ENCODE measurements at regions not wholly inside any gene's neighbourhood (a gene's known extent, or its start where the extent isn't known, plus 50 kb on each side); places are given as distances from the start of the nearest gene placed in this dataset.

DNA sequence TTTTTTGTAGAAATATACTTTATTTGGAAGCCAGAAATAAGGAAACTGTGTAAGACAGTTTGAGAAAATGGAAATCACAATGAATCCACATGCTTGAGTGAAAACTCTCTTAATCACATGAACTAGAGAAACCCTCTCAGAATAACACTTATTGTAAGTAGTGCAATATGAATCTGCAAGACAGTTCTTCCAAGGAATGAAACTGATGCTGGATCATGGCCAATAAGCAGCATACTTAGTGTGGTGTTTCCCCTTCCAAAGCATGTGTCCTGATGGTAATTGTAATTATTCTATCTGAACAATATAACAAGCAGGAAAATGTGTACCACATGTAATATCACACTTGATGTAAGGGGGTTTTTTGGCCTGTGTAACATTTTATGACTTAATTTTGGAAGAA, 1870.5 kb upstream of the TENM3 start:
- no peak for DNase-seq (ENCODE audit: low read depth in 4 of 4, low spot score in 2 of 4)

DNA sequence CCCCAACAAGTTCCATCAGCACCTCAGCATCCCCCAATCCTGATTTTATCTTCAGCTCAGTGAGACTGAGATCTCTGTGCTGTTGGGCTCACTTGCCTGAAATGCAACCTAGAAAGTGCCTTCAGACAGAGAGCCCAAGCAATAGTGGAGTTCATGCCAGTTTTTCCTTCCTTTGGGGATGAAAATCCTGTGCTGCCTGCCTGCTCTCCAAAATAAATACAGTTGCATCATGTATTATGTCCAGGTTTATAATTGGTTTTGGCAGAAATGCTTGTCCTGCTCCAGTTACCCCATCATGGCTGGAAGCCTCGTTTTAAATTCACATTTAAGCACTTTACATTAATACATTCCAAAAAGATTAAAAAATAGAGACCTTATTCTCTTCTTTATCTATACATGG, 1865.5 kb upstream of the TENM3 start:
- no peak for DNase-seq (ENCODE audit: low read depth in 4 of 4, low spot score in 2 of 4)

DNA sequence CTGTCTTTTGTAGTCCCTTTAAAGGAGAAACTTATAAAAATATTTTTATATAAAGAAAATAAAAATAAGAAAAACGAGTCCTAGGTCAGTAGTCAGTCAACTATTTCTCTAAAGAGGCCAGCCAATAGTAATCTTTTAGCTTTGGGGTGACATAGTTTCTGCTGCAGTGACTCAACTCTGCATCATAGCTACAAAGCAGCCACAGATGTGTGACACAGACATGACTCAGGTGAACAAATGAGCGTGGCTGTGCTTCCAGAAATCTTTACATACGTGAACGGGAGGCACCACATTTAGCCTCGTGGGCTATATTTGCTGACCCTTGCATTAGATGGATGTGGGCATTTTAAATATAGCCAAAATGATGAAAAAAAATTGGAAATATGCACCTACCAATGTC, 1862.5 kb upstream of the TENM3 start:
- no peak for DNase-seq (ENCODE audit: low read depth in 4 of 4, low spot score in 2 of 4)

DNA sequence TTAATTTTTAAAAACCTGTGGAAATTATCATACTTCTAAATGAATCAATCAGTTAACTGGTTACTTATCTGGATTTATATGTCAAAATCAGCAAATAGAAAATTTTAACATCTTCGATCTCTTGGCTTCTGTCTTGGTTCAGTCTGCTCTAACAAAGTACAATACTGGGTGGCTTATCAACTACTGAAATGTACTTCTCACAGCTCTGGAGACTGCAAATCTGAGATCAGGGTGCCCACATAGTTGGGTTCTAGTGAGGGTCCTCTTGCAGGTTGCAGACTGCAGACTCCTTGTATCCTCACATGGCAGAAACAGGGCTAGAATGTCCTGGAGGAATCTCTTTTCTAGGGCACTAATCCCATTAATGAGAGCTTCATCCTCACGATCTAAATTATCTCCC, 1851.6 kb upstream of the TENM3 start:
- DNase-seq (ENCODE audit: low read depth in 4 of 4, low spot score in 2 of 4) = no peak

DNA sequence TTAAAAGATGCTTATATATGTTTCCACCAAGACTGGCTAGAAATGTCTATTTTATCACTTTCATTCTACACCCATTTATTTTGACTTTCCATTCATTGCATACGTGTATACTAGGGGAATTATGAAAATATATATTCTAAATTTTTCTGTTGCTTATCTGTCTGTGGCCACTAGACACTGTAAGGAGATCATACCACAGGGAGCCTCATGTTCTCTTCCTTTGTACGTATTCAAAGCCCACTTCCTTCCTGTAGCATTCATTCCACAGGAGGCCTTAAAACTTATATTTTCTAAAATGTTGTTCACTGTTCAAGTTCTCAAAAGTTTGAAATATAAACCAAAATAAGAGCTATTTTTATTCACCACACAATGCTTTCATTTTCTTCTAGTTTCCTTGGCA, 1848.9 kb upstream of the TENM3 start:
- DNase-seq (ENCODE audit: low read depth in 4 of 4, low spot score in 2 of 4) = no peak

DNA sequence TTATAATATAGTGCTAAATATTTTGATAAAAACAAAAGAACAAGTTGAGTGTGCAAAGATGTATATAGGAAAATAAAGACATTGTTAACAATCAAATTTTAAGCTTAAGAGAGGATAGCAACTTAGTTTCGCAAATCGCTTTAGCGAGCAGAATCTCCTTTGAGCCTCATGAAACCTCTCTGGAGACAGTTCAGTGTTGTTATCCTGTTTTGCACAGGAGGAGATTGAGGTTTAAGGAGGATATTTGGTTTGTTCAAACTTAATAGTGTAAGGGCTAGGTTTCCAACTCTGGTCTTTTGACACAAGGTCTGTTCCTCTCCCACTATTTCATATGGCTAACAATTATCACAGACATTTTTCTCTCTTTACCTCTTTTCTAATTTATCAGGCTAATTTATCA, 1848.5 kb upstream of the TENM3 start:
- no peak for DNase-seq (ENCODE audit: low read depth in 4 of 4, low spot score in 2 of 4)

DNA sequence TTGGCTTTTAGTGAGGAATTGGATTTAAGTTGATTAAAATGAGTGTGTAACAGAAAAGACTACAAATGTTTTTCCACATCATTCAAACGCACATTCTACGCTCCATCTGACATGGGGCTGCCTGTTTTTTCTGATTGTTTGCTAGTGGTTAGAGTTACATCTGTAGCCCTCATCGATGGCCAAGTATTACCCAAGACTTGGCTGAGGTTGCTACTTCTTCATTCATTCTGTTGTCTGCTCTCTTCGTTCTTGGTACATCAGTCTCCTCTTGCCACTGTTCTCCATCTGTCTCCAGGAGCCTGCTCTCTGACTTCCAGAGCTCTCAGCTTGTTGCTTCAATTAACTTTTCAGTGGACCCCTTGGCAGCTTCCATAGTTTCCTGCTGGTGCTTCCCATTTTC, 1844.6 kb upstream of the TENM3 start:
- no peak for DNase-seq (ENCODE audit: low read depth in 4 of 4, low spot score in 2 of 4)

DNA sequence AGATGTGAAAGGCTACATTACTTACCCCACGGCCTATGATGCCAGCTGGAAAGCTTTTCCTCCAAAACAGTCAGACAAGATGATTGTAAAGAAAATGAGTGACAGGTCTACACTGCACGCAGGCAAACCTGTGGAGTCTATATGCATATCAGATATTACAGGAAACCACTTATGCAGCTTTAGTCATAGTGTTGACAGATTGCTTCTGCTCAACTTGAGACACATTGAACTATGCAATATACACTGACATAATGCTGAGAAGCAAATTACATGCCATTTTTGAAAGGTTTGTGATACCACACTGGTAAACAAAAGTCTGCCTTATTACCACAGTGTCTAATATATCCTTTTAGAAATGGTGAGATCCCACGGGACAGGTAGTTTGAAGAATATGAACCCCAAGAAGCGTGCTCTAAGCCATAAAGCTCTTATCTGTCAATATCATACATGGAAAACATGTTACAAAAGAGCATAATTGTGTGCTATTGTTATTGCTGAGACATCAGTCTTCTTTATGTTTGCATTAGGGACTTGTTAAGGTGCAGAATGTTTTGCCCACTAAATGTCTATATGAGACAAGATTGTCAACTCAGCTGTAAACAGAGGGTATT, 1835.8 kb upstream of the TENM3 start:
- no peak for DNase-seq (ENCODE audit: low read depth in 4 of 4, low spot score in 2 of 4)

DNA sequence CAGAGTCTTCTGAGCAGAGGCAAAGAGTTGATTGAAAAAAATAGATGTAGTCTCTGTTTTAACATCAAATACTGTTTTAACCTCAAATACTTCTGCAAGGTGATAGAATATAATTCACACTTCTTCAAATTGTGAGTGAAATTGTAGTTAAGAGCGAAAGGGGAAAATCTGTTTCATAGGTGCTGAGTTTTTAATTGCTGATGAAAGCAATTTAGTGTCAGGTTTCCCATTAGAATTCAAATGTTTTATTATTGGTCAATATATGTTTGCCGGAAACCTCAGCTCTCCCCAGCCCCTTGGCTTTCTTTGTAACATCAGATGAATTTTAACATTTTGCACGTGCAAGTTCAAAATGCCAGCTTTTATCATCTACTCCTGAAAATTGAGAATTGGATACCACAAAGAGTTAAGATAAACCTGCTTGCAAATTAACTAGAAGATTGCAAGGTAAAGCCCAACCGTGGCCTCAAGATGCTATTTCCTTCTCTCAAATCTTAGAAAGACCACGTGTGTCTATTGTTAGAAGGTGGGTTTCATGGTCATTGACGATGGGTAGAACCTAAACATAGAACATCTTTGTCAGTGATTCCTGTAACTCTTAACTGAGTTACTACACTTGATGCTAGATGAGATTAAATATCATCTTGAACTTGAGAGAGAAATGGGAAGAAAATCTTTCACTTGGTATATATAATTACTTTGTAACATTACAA, 1824.2 kb upstream of the TENM3 start:
- DNase-seq (ENCODE audit: low read depth in 4 of 4, low spot score in 2 of 4) = no peak

DNA sequence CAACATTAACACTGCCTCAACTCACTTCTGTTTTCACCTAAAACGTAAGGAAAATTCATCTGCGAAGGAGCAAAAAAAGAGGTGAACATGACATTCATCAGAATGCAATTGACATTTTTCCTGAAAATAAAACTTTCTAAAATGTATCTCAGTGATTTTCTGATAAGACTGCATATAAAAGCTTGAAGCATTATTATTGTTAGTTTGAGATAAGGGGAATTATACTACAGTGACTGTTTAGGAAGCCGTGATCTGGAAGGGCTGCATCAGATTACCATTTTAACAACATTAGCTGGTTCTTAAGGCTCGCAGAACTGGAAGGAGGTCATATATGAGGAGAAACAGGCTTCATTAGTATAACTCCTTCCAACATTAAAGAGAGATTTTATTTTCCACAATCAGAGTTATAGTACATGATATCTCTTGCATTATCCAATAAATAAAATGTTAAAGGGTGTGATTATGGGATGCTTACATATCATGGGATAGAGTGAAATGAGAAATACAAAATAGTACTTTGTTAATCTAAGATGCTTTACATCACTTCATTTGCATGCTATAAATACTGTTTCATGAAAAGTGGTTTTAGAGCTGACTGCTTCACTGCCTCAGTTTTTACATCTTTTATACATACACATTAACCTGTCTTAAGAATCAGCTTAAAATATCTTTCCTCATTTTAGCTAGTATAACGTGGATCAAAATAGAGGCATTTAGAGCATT, 1820.1 kb upstream of the TENM3 start:
- DNase-seq (ENCODE audit: low read depth in 4 of 4, low spot score in 2 of 4) = no peak

DNA sequence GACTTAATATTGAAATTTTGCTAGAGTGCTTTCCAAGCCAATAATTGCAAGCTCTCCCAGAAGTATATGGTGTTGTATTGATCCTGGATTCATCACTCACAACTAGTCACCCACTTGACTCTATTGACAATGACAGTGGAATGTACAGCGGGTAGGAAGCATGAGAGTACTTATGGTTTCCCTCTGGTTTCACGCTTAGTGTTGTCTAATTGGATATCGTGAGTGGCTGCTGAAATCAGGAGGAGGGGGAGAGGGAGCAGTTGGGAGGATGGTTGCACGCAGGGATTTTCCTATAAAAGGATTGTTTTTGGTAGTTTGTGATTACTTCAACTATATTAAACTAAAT, 1819.5 kb upstream of the TENM3 start:
- no peak for DNase-seq (ENCODE audit: low read depth in 4 of 4, low spot score in 2 of 4)

DNA sequence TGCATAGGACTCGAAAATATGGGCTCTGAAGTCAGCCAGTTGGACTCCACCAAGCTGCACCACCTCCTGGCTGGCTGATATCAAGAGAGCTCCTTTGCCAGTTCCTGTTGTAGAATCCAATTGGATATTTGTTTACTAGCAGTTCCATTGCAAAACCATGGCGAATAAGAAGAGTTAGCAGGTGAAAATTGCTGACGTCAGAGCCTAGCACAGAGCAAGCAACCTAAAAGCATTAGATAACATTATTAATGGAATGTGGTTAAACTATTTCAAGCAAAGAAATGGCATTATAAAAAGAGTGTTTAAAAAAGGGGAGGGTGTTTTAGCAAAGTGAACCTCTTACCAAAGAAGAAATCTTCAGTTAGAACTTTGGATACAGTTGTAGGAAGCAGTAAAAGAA, 1816.3 kb upstream of the TENM3 start:
- no peak for DNase-seq (ENCODE audit: low read depth in 4 of 4, low spot score in 2 of 4)

DNA sequence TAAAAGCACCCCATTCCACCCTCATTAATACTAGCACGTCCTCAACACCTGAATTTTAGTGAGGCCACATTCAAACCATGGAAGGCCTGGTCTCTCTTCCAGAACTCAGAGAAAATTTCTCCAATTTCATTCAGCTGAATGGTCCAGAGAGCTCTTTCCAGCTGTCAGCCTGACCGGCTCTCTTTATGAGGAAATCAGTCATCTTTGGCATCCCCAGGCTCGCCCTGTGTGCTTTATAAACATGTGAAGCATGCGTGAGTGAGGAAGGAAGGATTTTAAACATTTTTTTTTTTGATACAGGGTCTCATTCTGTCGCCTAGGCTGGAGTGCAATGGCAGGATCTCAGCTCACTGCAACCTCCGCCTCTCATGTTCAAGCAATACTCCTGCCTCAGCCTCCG, 1812.9 kb upstream of the TENM3 start:
- DNase-seq (ENCODE audit: low read depth in 4 of 4, low spot score in 2 of 4) = no peak

DNA sequence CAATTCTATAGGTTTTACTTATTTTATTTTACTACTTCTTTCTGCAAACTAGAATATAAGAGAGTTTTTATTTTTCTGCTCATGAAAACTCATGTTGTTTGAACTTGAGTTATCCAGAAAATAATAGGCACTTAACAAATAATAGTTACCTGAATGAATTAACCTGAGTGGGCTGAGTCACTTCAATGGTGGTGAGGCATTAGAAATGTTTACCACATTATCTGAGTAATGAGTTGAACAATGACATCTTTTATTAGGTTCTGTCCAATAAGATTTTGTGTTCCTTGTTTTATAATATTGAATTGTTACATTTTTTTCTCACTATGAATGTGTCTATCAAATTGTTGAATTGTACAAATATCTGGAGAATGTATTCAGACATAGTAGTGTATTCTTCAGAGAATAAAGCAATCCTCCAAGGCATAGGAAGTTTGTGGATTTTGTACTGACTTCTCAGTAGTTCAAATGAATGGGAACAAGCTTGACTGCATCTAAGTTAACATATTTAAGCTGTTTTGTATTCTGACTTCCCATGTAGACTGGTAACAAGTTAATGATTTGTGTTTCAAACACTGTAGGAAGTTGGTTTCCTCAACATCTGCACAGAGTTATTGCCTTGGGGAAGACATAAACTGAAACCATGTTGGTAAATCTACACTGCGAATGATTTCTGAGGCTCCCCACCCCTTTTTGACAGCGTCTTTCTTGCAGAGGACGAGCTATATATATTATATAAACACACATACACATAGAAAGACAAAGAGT, 1808.9 kb upstream of the TENM3 start:
- no peak for DNase-seq (ENCODE audit: low read depth in 4 of 4, low spot score in 2 of 4)

DNA sequence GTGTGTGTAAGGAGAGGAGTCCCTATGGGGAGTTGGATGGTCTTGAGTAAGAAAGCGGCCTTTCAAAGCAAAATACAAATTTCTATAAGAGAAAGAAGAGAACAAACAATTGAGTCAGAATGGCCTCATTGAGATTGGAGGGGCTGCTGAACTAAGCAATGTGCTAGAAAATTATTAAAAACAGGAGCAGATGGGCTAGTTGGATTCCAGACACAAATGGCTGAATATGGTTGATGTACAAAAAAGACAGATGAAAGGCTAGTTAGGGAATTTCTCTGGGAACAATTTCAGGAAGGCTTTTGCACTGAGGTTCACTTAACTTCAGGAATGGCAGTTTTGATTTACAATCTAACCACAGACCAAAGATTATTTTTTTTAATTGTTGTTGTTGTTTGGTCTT, 1806.8 kb upstream of the TENM3 start:
- DNase-seq (ENCODE audit: low read depth in 4 of 4, low spot score in 2 of 4) = no peak

DNA sequence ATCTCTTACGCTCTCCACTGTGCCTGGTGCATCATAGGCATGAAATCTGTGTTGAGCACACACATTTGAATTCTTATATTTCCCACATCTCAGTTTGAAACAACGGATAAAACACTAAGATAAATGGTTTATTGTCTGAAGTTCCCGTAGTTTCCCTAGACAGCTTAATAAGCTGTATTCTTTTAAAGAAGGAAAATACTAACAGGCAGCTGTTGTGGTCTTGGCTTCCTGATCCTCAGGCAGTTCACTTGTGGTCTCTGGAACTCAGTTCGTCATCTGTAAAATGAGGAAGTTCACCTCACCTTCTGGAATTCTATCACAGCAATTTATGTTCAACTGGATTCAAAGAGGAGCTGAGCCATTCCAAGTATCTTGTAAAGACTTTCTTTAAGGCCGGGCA, 1805.6 kb upstream of the TENM3 start:
- DNase-seq (ENCODE audit: low read depth in 4 of 4, low spot score in 2 of 4) = no peak

DNA sequence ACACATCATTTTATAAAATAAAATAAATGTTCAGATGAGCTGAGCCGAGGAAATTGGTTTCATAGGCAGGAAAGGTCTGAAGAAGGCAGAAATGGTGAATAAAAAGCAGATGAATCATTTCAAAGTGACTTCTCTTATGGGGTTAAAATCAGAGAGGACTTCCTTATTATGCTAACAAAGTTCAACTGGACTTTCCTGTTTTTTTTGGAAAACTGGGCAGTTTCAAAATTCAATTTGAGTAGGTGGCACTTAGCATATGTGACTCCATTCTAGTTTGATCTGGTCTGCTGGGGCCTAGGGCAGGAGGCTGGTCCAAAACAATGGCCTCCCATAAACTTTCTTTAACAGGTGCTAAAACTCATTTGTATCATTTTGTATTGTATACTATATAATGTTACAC, 1794.9 kb upstream of the TENM3 start:
- DNase-seq (ENCODE audit: low read depth in 4 of 4, low spot score in 2 of 4) = no peak

DNA sequence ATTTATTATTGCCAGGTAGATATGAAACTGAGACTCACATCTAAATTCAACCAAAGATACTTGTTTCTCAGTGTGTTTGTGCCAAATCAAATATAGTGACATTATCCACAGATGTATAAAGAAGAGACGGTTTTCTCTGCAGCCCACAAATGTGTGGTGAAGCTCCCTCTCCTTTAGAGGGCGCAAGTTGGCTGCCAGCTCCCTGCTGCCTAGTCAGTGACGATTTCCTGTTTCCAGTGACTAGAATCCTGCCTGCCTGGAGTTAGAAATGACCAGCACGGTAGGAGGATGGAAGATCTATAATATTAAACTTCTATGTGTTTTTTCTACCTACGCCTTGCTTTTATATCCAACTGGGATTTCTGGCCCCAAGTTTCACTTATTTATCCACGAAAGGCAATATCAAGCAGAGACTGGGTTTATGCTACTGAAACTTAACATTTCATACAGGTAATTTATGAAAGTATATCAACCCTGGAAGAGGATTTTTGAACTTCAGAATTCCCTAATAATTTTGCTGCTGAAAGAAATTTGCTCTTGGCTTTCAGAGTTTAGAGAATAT, 1793.7 kb upstream of the TENM3 start:
- DNase-seq (ENCODE audit: low read depth in 4 of 4, low spot score in 2 of 4) = peak in 1 of 4 donors; percentile 16

DNA sequence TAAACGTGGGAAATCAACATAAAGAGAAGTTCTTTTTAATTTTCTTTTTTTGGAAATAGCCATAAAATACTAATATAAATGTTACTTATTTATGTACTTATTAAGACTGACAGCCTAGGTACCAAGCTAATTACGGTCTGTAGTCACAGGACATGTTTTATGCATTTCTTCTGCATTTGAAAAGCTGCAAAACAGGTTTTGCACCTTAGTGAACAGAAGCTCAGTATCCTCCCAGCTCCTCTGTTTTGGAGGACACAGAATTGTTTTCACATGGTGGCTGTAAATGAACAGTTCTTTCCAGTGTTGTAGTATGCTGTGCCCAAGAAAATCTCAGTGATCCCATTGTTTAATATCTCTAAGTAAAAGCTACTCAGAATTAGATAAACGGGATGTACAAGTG, 1788.0 kb upstream of the TENM3 start:
- peak in 1 of 4 donors; percentile 13 for DNase-seq (ENCODE audit: low read depth in 4 of 4, low spot score in 2 of 4)

DNA sequence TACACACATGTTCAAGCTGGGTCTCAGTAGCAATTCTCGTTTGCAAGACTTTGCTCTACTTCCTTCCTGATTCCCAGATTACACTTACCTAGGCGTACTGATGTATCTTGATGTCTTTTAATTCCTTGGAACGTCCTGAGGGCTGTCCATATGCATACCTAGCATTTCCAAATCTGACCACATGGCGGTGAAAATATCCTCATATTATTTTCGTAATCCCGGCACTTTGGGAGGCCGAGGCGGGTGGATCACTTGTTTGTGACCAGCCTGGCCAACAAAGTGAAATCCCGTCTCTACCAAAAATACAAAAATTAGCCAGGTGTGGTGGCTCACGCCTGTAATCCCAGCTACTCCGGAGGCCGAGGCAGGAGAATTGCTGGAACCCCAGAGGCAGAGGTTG, 1786.3 kb upstream of the TENM3 start:
- no peak for DNase-seq (ENCODE audit: low read depth in 4 of 4, low spot score in 2 of 4)

DNA sequence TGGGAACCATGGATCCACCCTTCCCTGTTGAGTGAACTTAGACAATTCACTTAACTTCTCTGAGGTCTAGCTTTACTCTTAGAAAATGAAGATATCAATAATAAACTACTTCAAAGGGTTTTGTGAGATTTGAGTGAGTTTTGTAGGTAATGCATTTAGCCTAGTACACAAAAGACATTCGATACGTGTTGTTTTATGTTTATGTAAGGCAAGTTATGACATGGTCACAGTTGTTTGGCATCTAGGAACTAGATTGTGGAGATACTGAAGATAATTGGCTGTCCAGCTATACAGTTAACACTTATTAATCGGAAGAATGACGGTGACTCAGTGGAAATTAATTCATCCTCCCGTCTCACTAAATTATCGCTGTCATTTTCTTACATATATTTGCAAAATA, 1781.1 kb upstream of the TENM3 start:
- DNase-seq (ENCODE audit: low read depth in 4 of 4, low spot score in 2 of 4) = no peak
